Keratinocyte (primary cell): ENCODE measurements at regions not wholly inside any gene's neighbourhood (a gene's known extent, or its start where the extent isn't known, plus 50 kb on each side); places are given as distances from the start of the nearest gene placed in this dataset.

Source experiments
- DNase-seq: peaks from one replicate; pipeline ENCODE4 v3.0.0-alpha.2; 2011; ENCODE audit warnings: low read depth, missing footprints, low spot score
- FAIRE-seq: peaks from 2 replicates; lab custom pipeline; 2011; peaks lifted over from hg19 to GRCh38; lab: Jason Lieb, UNC
- H2AFZ ChIP-seq: 2 replicates; pipeline ENCODE4 v1.6.0; 2012; ENCODE audit warnings: low read length, control low read depth, inconsistent platforms; ENCODE audit not compliant: control insufficient read depth
- H3K27ac ChIP-seq: 2 replicates; pipeline ENCODE4 v1.5.1; 2011; ENCODE audit warnings: low read length; ENCODE audit not compliant: control insufficient read depth, insufficient read depth
- H3K27me3 ChIP-seq: 3 replicates; pipeline ENCODE4 v1.6.0; 2011; ENCODE audit warnings: low read length; ENCODE audit not compliant: control insufficient read depth, insufficient read depth; ENCODE audit errors: extremely low read depth
- H3K36me3 ChIP-seq, 2 experiments: 2 replicates in 1 of 2; 3 replicates in 1 of 2; pipeline ENCODE4 v1.5.1; 2011; ENCODE audit warnings: low read length in 2 of 2, mild to moderate bottlenecking in 1 of 2; ENCODE audit not compliant: control insufficient read depth in 2 of 2, insufficient read depth in 2 of 2; ENCODE audit errors: extremely low read depth in 1 of 2
- H3K4me1 ChIP-seq: 3 replicates; pipeline ENCODE4 v1.5.1; 2011; ENCODE audit warnings: low read length; ENCODE audit not compliant: control insufficient read depth, insufficient read depth; ENCODE audit errors: extremely low read depth
- H3K4me2 ChIP-seq: 3 replicates; pipeline ENCODE4 v1.6.0; 2011; ENCODE audit warnings: low read depth, low read length; ENCODE audit not compliant: control insufficient read depth, insufficient read depth; ENCODE audit errors: extremely low read depth
- H3K4me3 ChIP-seq, 3 experiments: fragments of 200-600 bp in 1 of 3; sonication (generic) in 1 of 3; 2 replicates in 2 of 3; 3 replicates in 1 of 3; pipeline ENCODE4 v1.5.1; 2011 to 2016; ENCODE audit warnings: low read length in 3 of 3, mild to moderate bottlenecking in 3 of 3, control low read depth in 2 of 3, inconsistent platforms in 1 of 3, low read depth in 1 of 3, mixed read lengths in 1 of 3, mixed run types in 1 of 3, moderate library complexity in 1 of 3; ENCODE audit not compliant: control insufficient read depth in 2 of 3, insufficient read depth in 2 of 3; ENCODE audit errors: extremely low read depth in 1 of 3
- H3K79me2 ChIP-seq: 2 replicates; pipeline ENCODE4 v1.6.0; 2012; ENCODE audit warnings: low read length; ENCODE audit not compliant: control insufficient read depth, insufficient read depth
- H3K9ac ChIP-seq: 3 replicates; pipeline ENCODE4 v1.6.0; 2011; ENCODE audit warnings: low read length; ENCODE audit not compliant: control insufficient read depth, insufficient read depth; ENCODE audit errors: extremely low read depth
- H3K9me1 ChIP-seq: 3 replicates; pipeline ENCODE4 v1.6.0; 2011; ENCODE audit warnings: low read length; ENCODE audit not compliant: control insufficient read depth, insufficient read depth; ENCODE audit errors: extremely low read depth
- H3K9me3 ChIP-seq: 2 replicates; pipeline ENCODE4 v1.5.1; 2012; ENCODE audit warnings: low read depth, low read length; ENCODE audit not compliant: control insufficient read depth
- H4K20me1 ChIP-seq: 3 replicates; pipeline ENCODE4 v1.6.0; 2011; ENCODE audit warnings: low read length; ENCODE audit not compliant: control insufficient read depth, insufficient read depth; ENCODE audit errors: extremely low read depth
- EZH2 ChIP-seq: IDR thresholded peaks from one replicate; pipeline ENCODE4 v1.6.1; 2012; ENCODE audit warnings: inconsistent platforms, mild to moderate bottlenecking, low read length, moderate library complexity
- dilution Hi-C: fragments of 300-500 bp; cut with MboI; formaldehyde crosslinking; loops from one replicate; pipeline ENCODE4 v1.7.0; 2020; ENCODE audit warnings: low sequenced_read_pairs; ENCODE audit not compliant: extremely low pct_ligation_motif_present
- TF ChIP-seq, protein P1 (sequence below), 3 experiments: IDR thresholded peaks in 1 of 3; conservative IDR thresholded peaks in 1 of 3; optimal IDR thresholded peaks in 1 of 3; 2 replicates in 2 of 3; 3 replicates in 1 of 3; pipeline versions ENCODE3 to v1.5.1; 2011; ENCODE audit warnings: low read length in 3 of 3, mild to moderate bottlenecking in 3 of 3, moderate library complexity in 2 of 3, control low read depth in 1 of 3, inconsistent platforms in 1 of 3; ENCODE audit not compliant: insufficient read depth in 2 of 3; ENCODE audit errors: extremely low read depth in 1 of 3

DNA sequence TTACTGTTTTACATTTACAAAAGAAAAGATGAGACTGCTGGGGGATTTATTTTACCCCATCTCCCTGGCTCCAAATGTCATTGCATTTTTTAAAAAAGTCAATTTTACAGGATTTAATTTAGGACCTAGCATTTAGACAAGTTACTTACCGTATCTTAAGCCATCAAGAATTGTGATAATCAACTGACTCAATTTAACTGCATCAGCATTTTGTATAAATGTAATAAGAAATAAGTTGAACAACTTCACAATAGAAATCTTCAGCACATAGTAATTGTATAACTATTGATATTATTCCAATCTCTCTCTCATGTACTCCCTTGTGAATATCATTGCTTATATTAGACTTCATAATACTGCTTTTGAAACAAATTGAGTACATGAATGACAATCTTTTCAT is 907.5 kb upstream of the SLC10A2 start:
- TF ChIP-seq, protein P1, sequence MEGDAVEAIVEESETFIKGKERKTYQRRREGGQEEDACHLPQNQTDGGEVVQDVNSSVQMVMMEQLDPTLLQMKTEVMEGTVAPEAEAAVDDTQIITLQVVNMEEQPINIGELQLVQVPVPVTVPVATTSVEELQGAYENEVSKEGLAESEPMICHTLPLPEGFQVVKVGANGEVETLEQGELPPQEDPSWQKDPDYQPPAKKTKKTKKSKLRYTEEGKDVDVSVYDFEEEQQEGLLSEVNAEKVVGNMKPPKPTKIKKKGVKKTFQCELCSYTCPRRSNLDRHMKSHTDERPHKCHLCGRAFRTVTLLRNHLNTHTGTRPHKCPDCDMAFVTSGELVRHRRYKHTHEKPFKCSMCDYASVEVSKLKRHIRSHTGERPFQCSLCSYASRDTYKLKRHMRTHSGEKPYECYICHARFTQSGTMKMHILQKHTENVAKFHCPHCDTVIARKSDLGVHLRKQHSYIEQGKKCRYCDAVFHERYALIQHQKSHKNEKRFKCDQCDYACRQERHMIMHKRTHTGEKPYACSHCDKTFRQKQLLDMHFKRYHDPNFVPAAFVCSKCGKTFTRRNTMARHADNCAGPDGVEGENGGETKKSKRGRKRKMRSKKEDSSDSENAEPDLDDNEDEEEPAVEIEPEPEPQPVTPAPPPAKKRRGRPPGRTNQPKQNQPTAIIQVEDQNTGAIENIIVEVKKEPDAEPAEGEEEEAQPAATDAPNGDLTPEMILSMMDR (optimal IDR thresholded peaks at IDR 0.05 in 1 of 3, IDR thresholded peaks at IDR 0.05 in 1 of 3, conservative IDR thresholded peaks at IDR 0.05 in 1 of 3; ENCODE audit: extremely low read depth in 1 of 3, insufficient read depth in 2 of 3, low read length in 3 of 3), result no peak
- TF ChIP-seq EZH2, result no peak
- Histone ChIP-seq H2AFZ (no peak overlapping the region), H4K20me1 (no peaks in the 10 kb centered on the region), H3K36me3 (no peaks in the 10 kb centered on the region), H3K27me3 (no peaks in the 10 kb centered on the region), H3K4me2 (no peak overlapping the region), H3K4me3 (no peak overlapping the region), H3K9me1 (no peaks in the 10 kb centered on the region), H3K9me3 (no peaks in the 10 kb centered on the region), H3K27ac (no peak overlapping the region), H3K4me1 (no peaks in the 10 kb centered on the region), H3K9ac (no peak overlapping the region), H3K79me2 (no peaks in the 10 kb centered on the region)
- FAIRE-seq, result no peak
- dilution Hi-C loops, result no loop called here
- no peak for DNase-seq

- FAIRE-seq, result no peak
- no peak overlapping the region for H3K4me2 ChIP-seq
Measured at GRCh38 chr13:103969520-103970050, 903.4 kb upstream of the SLC10A2 start.

More at GRCh38 chr13:103969520-103970050, 903.4 kb upstream of the SLC10A2 start:
- Histone ChIP-seq H3K9ac (no peak overlapping the region), H3K9me1 (no peaks in the 10 kb centered on the region), H2AFZ (no peak overlapping the region), H3K36me3 (no peaks in the 10 kb centered on the region), H3K79me2 (no peaks in the 10 kb centered on the region), H3K9me3 (no peaks in the 10 kb centered on the region), H3K4me1 (no peaks in the 10 kb centered on the region), H3K27ac (no peak overlapping the region), H3K27me3 (no peaks in the 10 kb centered on the region), H4K20me1 (no peaks in the 10 kb centered on the region), H3K4me3 (no peak overlapping the region)
- no peak for DNase-seq
- dilution Hi-C loops, result no loop called here
- TF ChIP-seq, protein P1 (optimal IDR thresholded peaks at IDR 0.05 in 1 of 3, IDR thresholded peaks at IDR 0.05 in 1 of 3, conservative IDR thresholded peaks at IDR 0.05 in 1 of 3; ENCODE audit: extremely low read depth in 1 of 3, insufficient read depth in 2 of 3, low read length in 3 of 3), result no peak
- TF ChIP-seq EZH2, result no peak
